Mammary epithelial cell (primary cell): ENCODE measurements at regions not wholly inside any gene's neighbourhood (a gene's known extent, or its start where the extent isn't known, plus 50 kb on each side); places are given as distances from the start of the nearest gene placed in this dataset.

ENCODE experiments used
- CTCF ChIP-seq, 2 donors: IDR thresholded peaks in 1 of 2; conservative IDR thresholded peaks in 1 of 2; 2 replicates each; pipeline ENCODE4 v1.5.1; 2011 to 2012; ENCODE audit warnings: inconsistent platforms in 2 of 2, low read length in 2 of 2, mild to moderate bottlenecking in 2 of 2, control low read depth in 1 of 2, low read depth in 1 of 2; ENCODE audit not compliant: insufficient read depth in 1 of 2; ENCODE audit errors: extremely low read depth in 1 of 2
- EZH2 ChIP-seq: IDR thresholded peaks from 2 replicates; pipeline ENCODE4 v1.6.1; 2012; ENCODE audit warnings: low read length, inconsistent platforms, borderline replicate concordance

- no peak for TF ChIP-seq CTCF (conservative IDR thresholded peaks at IDR 0.05 in 1 of 2, IDR thresholded peaks at IDR 0.05 in 1 of 2; ENCODE audit: extremely low read depth in 1 of 2, insufficient read depth in 1 of 2, low read depth in 1 of 2, low read length in 2 of 2)
- TF ChIP-seq EZH2, result no peak
Observed at GRCh38 chr10:2525781-2526180, 541.6 kb upstream of the PFKP start.
